Endothelial cell of umbilical vein (primary cell): ENCODE measurements at regions not wholly inside any gene's neighbourhood (a gene's known extent, or its start where the extent isn't known, plus 50 kb on each side); places are given as distances from the start of the nearest gene placed in this dataset.

Source experiments
- BruUV-seq: library from RNA; stranded (reverse); fragments of 400-500 nt; replicated peaks from 2 replicates; lab custom pipeline; 2021; lab: Mats Ljungman, UMichigan
- CTCF ChIA-PET: fragments of 300-600, 350-600 bp; sonication (Branson Sonifier 250); formaldehyde crosslinking; loops from one replicate; lab custom pipeline; 2021; ENCODE audit warnings: antibody characterized with exemption, inconsistent platforms; lab: Charles Lee
- POLR2A ChIA-PET: fragments of 300-600, 350-600 bp; sonication (Branson Sonifier 250); formaldehyde crosslinking; loops from one replicate; lab custom pipeline; 2021; ENCODE audit warnings: antibody characterized with exemption, inconsistent platforms; lab: Charles Lee
- DNase-seq: peaks from one replicate; pipeline ENCODE4 v3.0.0-alpha.2; 2011; ENCODE audit warnings: low read depth, low spot score
- FAIRE-seq: peaks from 2 replicates; lab custom pipeline; 2011; peaks lifted over from hg19 to GRCh38; lab: Jason Lieb, UNC
- H2AFZ ChIP-seq: 2 replicates; pipeline ENCODE4 v1.6.0; 2012; ENCODE audit warnings: low read depth, low read length, control low read depth, inconsistent platforms
- H3K27ac ChIP-seq: 2 replicates; pipeline ENCODE4 v1.5.1; 2011; ENCODE audit warnings: low read depth, mild to moderate bottlenecking, control low read depth, low read length, moderate library complexity; ENCODE audit not compliant: insufficient read depth
- H3K27me3 ChIP-seq, 2 experiments: 2 replicates each; pipeline versions ENCODE4 v1.6.0 to v1.6.1; 2011; ENCODE audit warnings: low read length in 2 of 2, mixed read lengths in 1 of 2; ENCODE audit not compliant: control insufficient read depth in 2 of 2, insufficient read depth in 2 of 2
- H3K36me3 ChIP-seq, 2 experiments: 2 replicates in 1 of 2; 3 replicates in 1 of 2; pipeline ENCODE4 v1.5.1; 2011; ENCODE audit warnings: low read length in 2 of 2, mild to moderate bottlenecking in 1 of 2, moderate library complexity in 1 of 2; ENCODE audit not compliant: control insufficient read depth in 2 of 2, insufficient read depth in 2 of 2; ENCODE audit errors: extremely low read depth in 1 of 2
- H3K4me1 ChIP-seq: 3 replicates; pipeline ENCODE4 v1.5.1; 2011; ENCODE audit warnings: mild to moderate bottlenecking, low read length; ENCODE audit not compliant: control insufficient read depth, insufficient read depth; ENCODE audit errors: extremely low read depth
- H3K4me2 ChIP-seq: 2 replicates; pipeline ENCODE4 v1.6.1; 2011; ENCODE audit warnings: low read length, control low read depth, mixed read lengths; ENCODE audit not compliant: insufficient read depth
- H3K4me3 ChIP-seq, 3 experiments: fragments of 200-600 bp in 1 of 3; sonication (generic), shearing (Covaris generic) in 1 of 3; replicated peaks in 1 of 3; 2 replicates each; pipeline ENCODE4 v1.5.1; 2011 to 2016; ENCODE audit warnings: control low read depth in 3 of 3, low read length in 3 of 3, mild to moderate bottlenecking in 2 of 3, inconsistent platforms in 1 of 3, low read depth in 1 of 3, moderate library complexity in 1 of 3; ENCODE audit not compliant: insufficient read depth in 1 of 3
- H3K79me2 ChIP-seq: 2 replicates; pipeline ENCODE4 v1.6.0; 2012; ENCODE audit warnings: low read length, inconsistent platforms; ENCODE audit not compliant: control insufficient read depth, insufficient read depth
- H3K9ac ChIP-seq: replicated peaks from 2 replicates; pipeline ENCODE3; 2011; ENCODE audit warnings: low read length, control low read depth; ENCODE audit not compliant: insufficient read depth; ENCODE audit errors: extremely low read depth
- H3K9me1 ChIP-seq: replicated peaks from 3 replicates; pipeline ENCODE4 v1.6.0; 2011; ENCODE audit warnings: mild to moderate bottlenecking, low read length; ENCODE audit not compliant: control insufficient read depth, insufficient read depth; ENCODE audit errors: extremely low read depth
- H3K9me3 ChIP-seq: replicated peaks from 2 replicates; pipeline ENCODE4 v1.5.1; 2012; ENCODE audit warnings: low read length, inconsistent platforms; ENCODE audit not compliant: control insufficient read depth, insufficient read depth
- H4K20me1 ChIP-seq: replicated peaks from 2 replicates; pipeline ENCODE3; 2011; ENCODE audit warnings: mild to moderate bottlenecking, low read length; ENCODE audit not compliant: control insufficient read depth, insufficient read depth; ENCODE audit errors: extremely low read depth
- EZH2 ChIP-seq: IDR thresholded peaks from 2 replicates; pipeline ENCODE4 v1.6.1; 2012; ENCODE audit warnings: borderline replicate concordance, low read depth, mild to moderate bottlenecking, moderate library complexity, low read length, inconsistent platforms; ENCODE audit not compliant: severe bottlenecking
- FOS ChIP-seq: IDR thresholded peaks from 2 replicates; pipeline ENCODE4 v1.6.1; 2011; ENCODE audit warnings: mild to moderate bottlenecking, low read length, moderate library complexity, borderline replicate concordance; ENCODE audit not compliant: insufficient read depth
- GATA2 ChIP-seq: IDR thresholded peaks from 2 replicates; pipeline ENCODE4 v1.7.0; 2011; ENCODE audit warnings: low read depth, mild to moderate bottlenecking, moderate library complexity, mixed read lengths, low read length; ENCODE audit not compliant: insufficient read length, insufficient read depth
- JUN ChIP-seq: IDR thresholded peaks from 2 replicates; pipeline ENCODE4 v1.6.1; 2011; ENCODE audit warnings: borderline replicate concordance, low read depth; ENCODE audit not compliant: insufficient read length, insufficient read depth
- MYC ChIP-seq: IDR thresholded peaks from one replicate; pipeline ENCODE4 v1.6.1; 2011; ENCODE audit warnings: mild to moderate bottlenecking, low read depth, low read length
- POLR2A ChIP-seq: IDR thresholded peaks from 2 replicates; pipeline ENCODE4 v1.6.1; 2012; ENCODE audit warnings: low read depth, mild to moderate bottlenecking, control low read depth, low read length
- POLR2AphosphoS5 ChIP-seq: IDR thresholded peaks from 2 replicates; pipeline ENCODE4 v1.6.1; 2012; ENCODE audit warnings: low read depth, mild to moderate bottlenecking, control low read depth, low read length, moderate library complexity; ENCODE audit not compliant: insufficient read depth
- dilution Hi-C: fragments of 300-500 bp; cut with MboI; formaldehyde crosslinking; loops from one replicate; pipeline ENCODE4 v1.15.0; 2019; ENCODE audit warnings: low sequenced_read_pairs; ENCODE audit not compliant: extremely low pct_ligation_motif_present
- intact Hi-C: fragments of 100-400 bp; cut with micrococcal nuclease; formaldehyde crosslinking; loops from one replicate; pipeline ENCODE4 v1.10.0; 2022
- TF ChIP-seq, protein P1 (sequence below): IDR thresholded peaks from 2 replicates; pipeline ENCODE4 v1.6.1; 2011; ENCODE audit not compliant: insufficient read depth, insufficient read length
- TF ChIP-seq, protein P2 (sequence below), 2 donors: IDR thresholded peaks; 1 replicate in 1 of 2; 2 replicates in 1 of 2; pipeline ENCODE4 v1.5.1; 2011; ENCODE audit warnings: low read length in 2 of 2, mild to moderate bottlenecking in 2 of 2, moderate library complexity in 2 of 2, control low read depth in 1 of 2, inconsistent platforms in 1 of 2, low read depth in 1 of 2; ENCODE audit not compliant: insufficient read depth in 1 of 2; ENCODE audit errors: extremely low read depth in 1 of 2

DNA sequence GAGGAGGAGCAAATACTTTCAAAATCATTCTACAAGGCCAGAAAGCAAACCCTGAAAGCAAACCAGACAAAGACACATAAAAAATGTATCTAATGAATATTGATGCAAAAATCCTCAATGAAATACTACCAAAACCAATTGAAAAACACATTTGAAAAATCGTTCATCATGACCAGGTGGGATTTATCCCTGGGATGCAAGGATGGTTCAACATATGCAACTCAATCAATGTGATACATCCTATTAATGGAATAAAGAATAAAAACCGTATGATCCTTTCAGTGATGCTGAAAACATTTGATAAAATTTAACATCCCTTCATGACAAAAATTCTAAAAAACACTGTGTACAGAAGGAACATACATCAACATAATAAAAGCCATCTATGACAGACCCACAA, 337.6 kb downstream of the NNT start:
- ChIA-PET POLR2A (no interaction called here), CTCF (no interaction called here)
- Histone ChIP-seq H3K9me3 (no peaks in the 10 kb centered on the region), H3K9me1 (no peaks in the 10 kb centered on the region), H3K4me2 (no peak overlapping the region), H3K36me3 (no peaks in the 10 kb centered on the region), H3K27me3 (no peaks in the 10 kb centered on the region), H3K9ac (no peak overlapping the region), H4K20me1 (no peaks in the 10 kb centered on the region), H3K4me1 (no peaks in the 10 kb centered on the region), H3K27ac (no peak overlapping the region), H2AFZ (no peak overlapping the region), H3K4me3 (no peak overlapping the region), H3K79me2 (no peaks in the 10 kb centered on the region)
- DNase-seq = no peak
- no TSS peak for BruUV-seq
- intact Hi-C loops = no loop called here
- dilution Hi-C loops = no loop called here
- FAIRE-seq = no peak
- TF ChIP-seq, protein P1, sequence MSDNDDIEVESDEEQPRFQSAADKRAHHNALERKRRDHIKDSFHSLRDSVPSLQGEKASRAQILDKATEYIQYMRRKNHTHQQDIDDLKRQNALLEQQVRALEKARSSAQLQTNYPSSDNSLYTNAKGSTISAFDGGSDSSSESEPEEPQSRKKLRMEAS = no peak
- no peak for TF ChIP-seq JUN
- no peak for TF ChIP-seq POLR2A
- no peak for TF ChIP-seq MYC
- no peak for TF ChIP-seq EZH2
- no peak for TF ChIP-seq GATA2
- no peak for TF ChIP-seq FOS
- TF ChIP-seq, protein P2, sequence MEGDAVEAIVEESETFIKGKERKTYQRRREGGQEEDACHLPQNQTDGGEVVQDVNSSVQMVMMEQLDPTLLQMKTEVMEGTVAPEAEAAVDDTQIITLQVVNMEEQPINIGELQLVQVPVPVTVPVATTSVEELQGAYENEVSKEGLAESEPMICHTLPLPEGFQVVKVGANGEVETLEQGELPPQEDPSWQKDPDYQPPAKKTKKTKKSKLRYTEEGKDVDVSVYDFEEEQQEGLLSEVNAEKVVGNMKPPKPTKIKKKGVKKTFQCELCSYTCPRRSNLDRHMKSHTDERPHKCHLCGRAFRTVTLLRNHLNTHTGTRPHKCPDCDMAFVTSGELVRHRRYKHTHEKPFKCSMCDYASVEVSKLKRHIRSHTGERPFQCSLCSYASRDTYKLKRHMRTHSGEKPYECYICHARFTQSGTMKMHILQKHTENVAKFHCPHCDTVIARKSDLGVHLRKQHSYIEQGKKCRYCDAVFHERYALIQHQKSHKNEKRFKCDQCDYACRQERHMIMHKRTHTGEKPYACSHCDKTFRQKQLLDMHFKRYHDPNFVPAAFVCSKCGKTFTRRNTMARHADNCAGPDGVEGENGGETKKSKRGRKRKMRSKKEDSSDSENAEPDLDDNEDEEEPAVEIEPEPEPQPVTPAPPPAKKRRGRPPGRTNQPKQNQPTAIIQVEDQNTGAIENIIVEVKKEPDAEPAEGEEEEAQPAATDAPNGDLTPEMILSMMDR (IDR thresholded peaks at IDR 0.05; ENCODE audit: extremely low read depth in 1 of 2, insufficient read depth in 1 of 2, low read depth in 1 of 2, low read length in 2 of 2) = no peak
- TF ChIP-seq POLR2AphosphoS5 = no peak
